ENCODE measurements at regions not wholly inside any gene's neighbourhood (a gene's known extent, or its start where the extent isn't known, plus 50 kb on each side); places are given as distances from the start of the nearest gene placed in this dataset.

DNA sequence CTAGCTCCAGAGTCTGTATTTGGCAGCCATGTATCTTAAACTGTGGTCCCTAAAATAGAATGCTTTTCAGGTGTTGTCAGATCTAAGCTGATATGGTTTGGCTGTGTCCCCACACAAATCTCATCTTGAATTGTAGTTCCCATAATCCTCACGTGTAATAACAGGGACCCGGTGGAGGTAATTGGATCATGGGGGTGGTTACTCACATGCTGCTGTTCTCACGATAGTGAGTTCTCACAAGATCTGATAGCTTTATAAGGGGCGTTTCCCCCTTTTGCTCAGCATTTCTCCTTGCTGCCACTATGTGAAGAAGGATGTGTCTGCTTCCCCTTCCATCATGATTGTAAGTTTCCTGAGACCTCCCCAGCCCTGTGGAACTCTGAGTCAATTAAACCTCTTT lies 199.9 kb upstream of the ISX start:
- no peaks in the 10 kb centered on the region for H3K9me3 ChIP-seq (ENCODE audit: control insufficient read depth in 2 of 2, low read length in 2 of 2)
- Mint-ChIP-seq H3K27ac (no peak overlapping the region), H3K4me3 (no peak overlapping the region), H3K36me3 (no peaks in the 10 kb centered on the region), H3K27me3 (no peaks in the 10 kb centered on the region), H3K9me3 (peaks cover 0 to 8% (median 1%) of the 10 kb centered on the region in 7 donors), H3K4me1 (peaks cover 0 to 4% (median 2%) of the 10 kb centered on the region in 4 donors)
- H3K27ac ChIP-seq (ENCODE audit: insufficient read depth, low read length, poor library complexity, severe bottlenecking): no peak overlapping the region
- ATAC-seq (ENCODE audit: low read depth in 2 of 2) (no peak), DNase-seq (no peak)
- no peaks in the 10 kb centered on the region for H3K4me1 ChIP-seq (ENCODE audit: control insufficient read depth, insufficient read depth, low read length, poor library complexity, severe bottlenecking)
- H3K4me3 ChIP-seq (ENCODE audit: low read depth, low read length): no peak overlapping the region
- no peaks in the 10 kb centered on the region for H3K36me3 ChIP-seq (ENCODE audit: control insufficient read depth, insufficient read depth, low read length)
- H3K27me3 ChIP-seq (ENCODE audit: control insufficient read depth, insufficient read depth, low read length): no peaks in the 10 kb centered on the region

- no peak for DNase-seq
- Histone ChIP-seq H3K9me3 (ENCODE audit: control insufficient read depth in 2 of 2, low read length in 2 of 2) (no peaks in the 10 kb centered on the region), H3K4me3 (ENCODE audit: low read depth, low read length) (no peak overlapping the region), H3K4me1 (ENCODE audit: control insufficient read depth, insufficient read depth, low read length, poor library complexity, severe bottlenecking) (no peaks in the 10 kb centered on the region), H3K36me3 (ENCODE audit: control insufficient read depth, insufficient read depth, low read length) (no peaks in the 10 kb centered on the region), H3K27me3 (ENCODE audit: control insufficient read depth, insufficient read depth, low read length) (no peaks in the 10 kb centered on the region), H3K27ac (ENCODE audit: insufficient read depth, low read length, poor library complexity, severe bottlenecking) (no peak overlapping the region)
- peaks cover 0 to 8% (median under 1%) of the 10 kb centered on the region in 7 donors for H3K9me3 Mint-ChIP-seq
- H3K4me3 Mint-ChIP-seq: no peak overlapping the region
- H3K36me3 Mint-ChIP-seq: no peaks in the 10 kb centered on the region
- H3K27ac Mint-ChIP-seq: no peak overlapping the region
- no peak for ATAC-seq (ENCODE audit: low read depth in 2 of 2)
- H3K4me1 Mint-ChIP-seq: peaks cover 0 to 4% (median 2%) of the 10 kb centered on the region in 4 donors
- no peaks in the 10 kb centered on the region for H3K27me3 Mint-ChIP-seq
These were observed 199.3 kb upstream of the ISX start for GRCh38 chr22:34866495-34867131.

DNA sequence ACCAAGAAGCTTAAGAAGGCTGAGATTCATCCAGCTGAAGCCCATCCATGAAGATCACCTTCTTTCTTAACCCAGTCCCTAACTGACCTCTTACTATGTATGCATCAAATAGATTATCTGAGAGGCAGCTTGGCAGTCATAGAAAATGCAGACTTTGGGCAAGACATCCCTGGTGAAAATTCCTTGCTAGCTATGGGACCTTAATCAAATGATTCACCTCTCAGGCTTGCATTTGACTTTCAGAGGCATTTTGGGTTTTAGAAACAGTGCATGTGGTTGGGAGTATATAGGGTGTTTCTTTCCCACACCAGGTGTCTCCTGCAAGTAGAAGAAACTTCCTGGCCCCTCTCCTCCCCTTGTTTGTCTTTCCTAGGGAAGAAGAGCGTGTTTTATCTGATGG lies 188.5 kb upstream of the ISX start:
- no peak for DNase-seq
- H3K27ac Mint-ChIP-seq: no peak overlapping the region
- Histone ChIP-seq H3K27me3 (ENCODE audit: control insufficient read depth, insufficient read depth, low read length) (no peaks in the 10 kb centered on the region), H3K27ac (ENCODE audit: insufficient read depth, low read length, poor library complexity, severe bottlenecking) (no peak overlapping the region), H3K36me3 (ENCODE audit: control insufficient read depth, insufficient read depth, low read length) (no peaks in the 10 kb centered on the region), H3K9me3 (ENCODE audit: control insufficient read depth in 2 of 2, low read length in 2 of 2) (no peaks in the 10 kb centered on the region), H3K4me1 (ENCODE audit: control insufficient read depth, insufficient read depth, low read length, poor library complexity, severe bottlenecking) (no peaks in the 10 kb centered on the region), H3K4me3 (ENCODE audit: low read depth, low read length) (no peak overlapping the region)
- no peak overlapping the region for H3K4me3 Mint-ChIP-seq
- peaks cover 0 to 5% (median 1%) of the 10 kb centered on the region in 7 donors for H3K9me3 Mint-ChIP-seq
- peaks cover 7% of the 10 kb centered on the region for H3K27me3 Mint-ChIP-seq
- ATAC-seq (ENCODE audit: low read depth in 2 of 2): no peak
- no peaks in the 10 kb centered on the region for H3K4me1 Mint-ChIP-seq
- H3K36me3 Mint-ChIP-seq: no peaks in the 10 kb centered on the region

DNA sequence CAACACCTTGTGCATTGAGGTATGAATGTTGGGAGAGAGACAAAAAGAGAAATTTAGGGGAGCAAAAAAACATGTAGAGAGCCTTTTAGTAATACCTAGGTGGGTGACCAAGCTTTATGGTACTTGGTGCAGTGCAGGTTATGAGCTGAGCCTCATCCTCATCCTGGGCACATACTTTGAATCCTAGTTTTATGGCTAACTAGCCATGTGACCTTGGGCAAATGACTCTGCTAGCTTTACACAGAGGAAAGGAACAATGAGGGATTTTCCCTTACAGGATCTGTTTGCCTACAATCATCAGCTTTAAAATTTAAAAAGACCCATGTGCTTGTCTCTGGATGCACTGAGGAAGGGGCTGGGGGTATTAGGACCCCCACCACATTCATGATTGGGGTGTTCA lies 187.8 kb upstream of the ISX start:
- no peaks in the 10 kb centered on the region for H3K9me3 ChIP-seq (ENCODE audit: control insufficient read depth in 2 of 2, low read length in 2 of 2)
- Mint-ChIP-seq H3K4me3 (no peak overlapping the region), H3K4me1 (no peaks in the 10 kb centered on the region), H3K36me3 (no peaks in the 10 kb centered on the region), H3K9me3 (peaks cover 0 to 6% (median 1%) of the 10 kb centered on the region in 7 donors), H3K27me3 (peaks cover under 1% of the 10 kb centered on the region), H3K27ac (no peak overlapping the region)
- H3K4me3 ChIP-seq (ENCODE audit: low read depth, low read length): no peak overlapping the region
- H3K4me1 ChIP-seq (ENCODE audit: control insufficient read depth, insufficient read depth, low read length, poor library complexity, severe bottlenecking): no peaks in the 10 kb centered on the region
- no peaks in the 10 kb centered on the region for H3K27me3 ChIP-seq (ENCODE audit: control insufficient read depth, insufficient read depth, low read length)
- DNase-seq (no peak), ATAC-seq (ENCODE audit: low read depth in 2 of 2) (no peak)
- H3K36me3 ChIP-seq (ENCODE audit: control insufficient read depth, insufficient read depth, low read length): no peaks in the 10 kb centered on the region
- no peak overlapping the region for H3K27ac ChIP-seq (ENCODE audit: insufficient read depth, low read length, poor library complexity, severe bottlenecking)

GRCh38 chr22:34879001-34879400 lies 187.0 kb upstream of the ISX start:
- Histone ChIP-seq H3K27ac (ENCODE audit: insufficient read depth, low read length, poor library complexity, severe bottlenecking) (no peak overlapping the region), H3K9me3 (ENCODE audit: control insufficient read depth in 2 of 2, low read length in 2 of 2) (no peaks in the 10 kb centered on the region), H3K4me1 (ENCODE audit: control insufficient read depth, insufficient read depth, low read length, poor library complexity, severe bottlenecking) (no peaks in the 10 kb centered on the region), H3K27me3 (ENCODE audit: control insufficient read depth, insufficient read depth, low read length) (no peaks in the 10 kb centered on the region), H3K4me3 (ENCODE audit: low read depth, low read length) (no peak overlapping the region), H3K36me3 (ENCODE audit: control insufficient read depth, insufficient read depth, low read length) (no peaks in the 10 kb centered on the region)
- no peak for DNase-seq
- Mint-ChIP-seq H3K9me3 (peaks cover 0 to 9% (median 1%) of the 10 kb centered on the region in 7 donors), H3K4me3 (no peak overlapping the region), H3K27ac (no peak overlapping the region), H3K4me1 (no peaks in the 10 kb centered on the region), H3K36me3 (no peaks in the 10 kb centered on the region), H3K27me3 (no peaks in the 10 kb centered on the region)
- no peak for ATAC-seq (ENCODE audit: low read depth in 2 of 2)

DNA sequence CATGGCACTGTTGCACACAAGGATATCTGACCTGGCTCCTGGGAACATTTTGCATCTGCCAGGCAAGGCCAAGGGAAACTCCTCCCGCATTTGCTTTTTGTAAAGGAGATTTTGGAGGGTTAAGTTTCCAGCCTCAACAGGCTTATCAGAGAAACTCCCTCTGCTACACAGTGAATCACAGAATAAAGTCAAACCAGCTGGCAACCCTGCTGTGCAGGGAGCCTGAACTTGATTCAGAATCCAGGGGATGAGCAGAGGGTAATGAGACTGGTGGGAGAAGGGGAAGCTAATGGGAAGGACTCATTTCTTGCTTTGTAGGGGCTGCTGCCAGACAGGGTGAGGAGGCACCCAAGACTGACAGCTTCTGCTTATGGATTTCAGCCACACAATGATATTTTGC lies 185.3 kb upstream of the ISX start:
- H3K27ac Mint-ChIP-seq: no peak overlapping the region
- Histone ChIP-seq H3K4me1 (ENCODE audit: control insufficient read depth, insufficient read depth, low read length, poor library complexity, severe bottlenecking) (no peaks in the 10 kb centered on the region), H3K27ac (ENCODE audit: insufficient read depth, low read length, poor library complexity, severe bottlenecking) (no peak overlapping the region), H3K36me3 (ENCODE audit: control insufficient read depth, insufficient read depth, low read length) (no peaks in the 10 kb centered on the region), H3K4me3 (ENCODE audit: low read depth, low read length) (no peak overlapping the region), H3K9me3 (ENCODE audit: control insufficient read depth in 2 of 2, low read length in 2 of 2) (no peaks in the 10 kb centered on the region), H3K27me3 (ENCODE audit: control insufficient read depth, insufficient read depth, low read length) (no peaks in the 10 kb centered on the region)
- DNase-seq (no peak), ATAC-seq (ENCODE audit: low read depth in 2 of 2) (no peak)
- H3K4me1 Mint-ChIP-seq: no peaks in the 10 kb centered on the region
- H3K36me3 Mint-ChIP-seq: no peaks in the 10 kb centered on the region
- H3K27me3 Mint-ChIP-seq: no peaks in the 10 kb centered on the region
- H3K9me3 Mint-ChIP-seq: peaks cover 0 to 7% (median 1%) of the 10 kb centered on the region in 7 donors
- no peak overlapping the region for H3K4me3 Mint-ChIP-seq

- DNase-seq: no peak
- Histone ChIP-seq H3K4me1 (ENCODE audit: control insufficient read depth, insufficient read depth, low read length, poor library complexity, severe bottlenecking) (no peaks in the 10 kb centered on the region), H3K27me3 (ENCODE audit: control insufficient read depth, insufficient read depth, low read length) (no peaks in the 10 kb centered on the region), H3K36me3 (ENCODE audit: control insufficient read depth, insufficient read depth, low read length) (no peaks in the 10 kb centered on the region), H3K27ac (ENCODE audit: insufficient read depth, low read length, poor library complexity, severe bottlenecking) (no peak overlapping the region), H3K4me3 (ENCODE audit: low read depth, low read length) (no peak overlapping the region), H3K9me3 (ENCODE audit: control insufficient read depth in 2 of 2, low read length in 2 of 2) (no peaks in the 10 kb centered on the region)
- no peak for ATAC-seq (ENCODE audit: low read depth in 2 of 2)
- peaks cover 0 to 7% (median 1%) of the 10 kb centered on the region in 7 donors for H3K9me3 Mint-ChIP-seq
- H3K27me3 Mint-ChIP-seq: no peaks in the 10 kb centered on the region
- H3K4me3 Mint-ChIP-seq: no peak overlapping the region
- no peaks in the 10 kb centered on the region for H3K4me1 Mint-ChIP-seq
- no peaks in the 10 kb centered on the region for H3K36me3 Mint-ChIP-seq
- H3K27ac Mint-ChIP-seq: no peak overlapping the region
These were observed 184.5 kb upstream of the ISX start for GRCh38 chr22:34881453-34881852.

DNA sequence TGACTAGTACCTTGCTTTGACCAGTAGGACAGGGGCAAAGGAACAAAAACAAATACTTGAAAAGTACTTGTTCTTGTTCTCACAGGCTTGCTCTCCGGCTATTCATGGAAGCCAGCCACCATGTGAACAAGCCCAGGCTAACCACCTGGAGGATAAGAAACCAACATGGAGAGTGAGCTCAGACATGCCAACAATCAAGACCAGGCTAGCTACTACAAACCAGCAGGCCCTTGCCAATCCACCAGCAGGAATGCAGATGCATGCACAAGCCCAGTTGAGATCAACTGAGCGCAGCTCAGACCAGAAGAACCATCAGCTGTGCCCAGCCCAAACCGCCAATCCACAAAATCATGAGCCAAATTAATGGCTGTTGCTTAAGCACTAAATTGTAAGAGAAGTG lies 180.1 kb upstream of the ISX start:
- no peak overlapping the region for H3K27ac Mint-ChIP-seq
- ATAC-seq (ENCODE audit: low read depth in 2 of 2) (no peak), DNase-seq (no peak)
- peaks cover 0 to 12% (median 4%) of the 10 kb centered on the region in 7 donors for H3K9me3 Mint-ChIP-seq
- H3K27me3 Mint-ChIP-seq: no peaks in the 10 kb centered on the region
- peaks cover 0 to 15% of the 10 kb centered on the region in 2 experiments for H3K9me3 ChIP-seq (ENCODE audit: control insufficient read depth in 2 of 2, low read length in 2 of 2)
- no peaks in the 10 kb centered on the region for H3K36me3 Mint-ChIP-seq
- H3K27me3 ChIP-seq (ENCODE audit: control insufficient read depth, insufficient read depth, low read length): no peaks in the 10 kb centered on the region
- no peaks in the 10 kb centered on the region for H3K36me3 ChIP-seq (ENCODE audit: control insufficient read depth, insufficient read depth, low read length)
- no peak overlapping the region for H3K4me3 Mint-ChIP-seq
- no peaks in the 10 kb centered on the region for H3K4me1 ChIP-seq (ENCODE audit: control insufficient read depth, insufficient read depth, low read length, poor library complexity, severe bottlenecking)
- H3K4me3 ChIP-seq (ENCODE audit: low read depth, low read length): no peak overlapping the region
- no peak overlapping the region for H3K27ac ChIP-seq (ENCODE audit: insufficient read depth, low read length, poor library complexity, severe bottlenecking)
- H3K4me1 Mint-ChIP-seq: no peaks in the 10 kb centered on the region

Measured in CD4-positive, CD25-positive, alpha-beta regulatory T cell (primary cell).